DMS79 treated with DMSO at 0.1 percent for 48 hours (cell line): ENCODE measurements at regions not wholly inside any gene's neighbourhood (a gene's known extent, or its start where the extent isn't known, plus 50 kb on each side); places are given as distances from the start of the nearest gene placed in this dataset.

Source experiments
- DNase-seq: peaks from one replicate; lab custom pipeline; 2025; lab: John Stamatoyannopoulos, UW

DNA sequence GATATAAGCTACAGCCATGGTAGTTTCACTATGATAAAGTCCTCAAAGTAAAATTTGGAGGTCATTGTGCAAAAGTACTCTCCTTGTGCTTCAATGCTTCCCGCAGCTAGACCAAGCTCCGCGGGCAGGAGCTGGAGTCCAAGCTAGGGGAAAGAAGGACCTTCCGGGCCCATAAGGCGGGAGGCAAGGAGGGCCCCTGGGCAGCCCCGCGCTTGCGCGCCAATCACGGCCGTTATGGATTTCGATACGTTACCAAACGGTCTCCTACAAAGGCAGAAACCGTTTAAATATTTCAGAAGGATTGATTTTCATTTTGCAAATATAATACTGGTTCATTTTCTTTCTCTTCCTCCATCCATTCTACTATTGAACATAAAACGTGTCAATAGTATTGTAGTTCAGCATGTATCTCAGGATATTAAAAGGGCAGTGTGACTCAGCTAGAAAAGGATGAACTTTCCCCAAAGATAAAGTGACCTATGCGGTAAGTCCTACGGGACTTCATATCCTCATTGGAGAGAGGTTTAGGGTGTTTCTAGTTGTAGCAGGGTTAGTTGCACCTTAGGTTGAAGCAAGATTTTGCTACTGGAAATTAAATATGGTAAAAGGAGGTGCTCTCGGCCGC is 128.0 kb downstream of the KIF20B start:
- DNase-seq, result no peak

- DNase-seq, result no peak
These were observed 128.5 kb downstream of the KIF20B start for GRCh38 chr10:89829887-89830269.

- no peak for DNase-seq
These were observed 129.2 kb downstream of the KIF20B start for GRCh38 chr10:89830624-89831023.

DNA sequence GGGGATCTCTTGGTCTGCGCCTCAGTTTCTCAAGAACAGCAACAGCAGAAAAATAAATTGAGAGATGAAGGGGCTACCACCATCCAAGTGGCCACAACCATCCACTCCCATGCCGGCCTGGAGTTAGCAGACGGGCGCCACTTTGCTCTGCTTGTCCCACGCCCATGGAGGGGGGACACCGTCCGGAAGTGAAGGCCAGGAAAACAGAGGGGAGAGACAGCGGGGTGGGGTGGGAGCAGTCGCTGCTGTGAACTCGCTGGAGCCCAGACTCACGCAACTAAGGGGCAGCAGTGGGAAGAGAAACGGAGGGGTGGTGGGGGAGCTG is 135.4 kb downstream of the KIF20B start:
- DNase-seq, result no peak

DNA sequence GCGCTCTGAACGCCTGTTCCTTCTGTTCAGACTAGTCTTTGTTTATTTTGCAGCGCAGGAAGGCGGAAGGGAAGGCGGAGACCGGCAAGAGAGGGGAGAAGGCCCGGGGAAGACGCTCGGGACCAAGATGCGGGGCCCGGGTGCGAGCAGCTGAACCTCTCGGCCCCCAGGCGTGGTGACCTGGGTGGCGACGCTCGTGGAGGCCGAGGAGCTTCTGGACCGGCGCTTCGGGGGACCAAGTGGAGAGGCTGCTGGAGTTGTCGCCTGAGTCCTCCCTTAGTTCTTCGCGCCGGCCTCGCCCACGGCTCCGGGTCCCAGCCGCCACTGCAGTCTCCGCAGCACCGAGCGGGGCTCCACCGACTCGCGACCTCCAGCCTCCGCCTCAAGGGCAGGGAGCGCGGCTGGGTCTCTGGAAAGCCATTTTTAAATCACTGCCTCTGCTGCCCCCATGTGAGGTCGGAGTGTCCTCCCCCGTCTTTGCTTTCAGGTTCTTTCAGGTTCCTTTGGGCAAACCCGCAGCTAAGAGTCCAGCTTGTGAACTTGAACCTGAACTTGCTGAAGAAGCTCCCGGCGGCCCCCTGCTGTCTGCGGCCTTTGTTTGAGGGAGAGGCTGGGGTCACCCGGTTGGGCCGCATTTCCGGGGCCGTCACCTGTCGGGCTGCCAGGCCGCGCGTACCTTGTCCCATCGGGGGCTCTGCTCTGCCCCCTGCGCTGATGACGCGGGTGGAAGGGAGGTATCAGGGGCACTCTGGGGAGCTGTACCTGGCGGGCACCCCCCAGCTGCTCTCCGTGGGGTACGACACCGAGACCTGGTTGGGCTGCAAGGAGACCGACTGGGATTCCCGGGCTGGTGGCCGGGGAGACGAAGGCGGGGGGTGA is 136.0 kb downstream of the KIF20B start:
- DNase-seq, result no peak

- no peak for DNase-seq
These were observed 136.7 kb downstream of the KIF20B start for GRCh38 chr10:89838044-89838615.

GRCh38 chr10:89845541-89846280 is 144.3 kb downstream of the KIF20B start:
- DNase-seq, result no peak

DNA sequence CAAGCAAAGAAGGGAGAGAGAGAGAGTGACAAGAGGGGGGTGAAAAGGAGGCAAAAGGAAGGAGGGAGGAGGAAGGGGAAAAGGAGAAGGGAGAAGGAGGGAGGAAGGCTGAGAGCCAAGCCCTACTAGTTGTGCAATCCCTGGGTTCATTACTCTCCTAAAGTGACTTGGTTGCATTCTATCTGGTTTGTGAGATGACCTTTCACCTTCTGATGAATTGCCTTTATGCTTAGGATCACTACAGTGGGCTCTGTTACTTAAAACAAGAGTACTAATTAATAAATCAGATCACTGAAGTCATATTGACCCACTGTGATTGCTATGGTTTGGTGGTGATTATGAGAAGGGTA is 144.9 kb downstream of the KIF20B start:
- no peak for DNase-seq

DNA sequence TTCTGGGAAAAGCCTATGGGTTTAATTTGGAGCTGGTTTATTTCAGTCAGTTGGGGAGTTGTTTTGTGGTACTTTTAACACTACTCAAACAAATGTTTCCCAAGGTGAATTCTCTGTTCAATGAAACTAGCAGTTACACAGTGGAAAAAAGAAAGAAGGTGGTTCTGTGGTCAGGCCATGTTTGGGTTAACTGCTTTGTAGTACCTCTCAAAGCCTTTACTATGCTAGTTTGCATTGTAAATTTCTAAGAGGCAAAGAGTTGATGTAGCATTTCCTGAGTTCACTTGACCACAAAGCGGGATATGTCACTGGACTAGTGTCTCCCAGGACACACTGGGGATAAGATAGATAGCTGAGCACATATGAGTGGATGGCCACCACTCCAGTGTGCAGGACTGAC is 145.4 kb downstream of the KIF20B start:
- no peak for DNase-seq

DNA sequence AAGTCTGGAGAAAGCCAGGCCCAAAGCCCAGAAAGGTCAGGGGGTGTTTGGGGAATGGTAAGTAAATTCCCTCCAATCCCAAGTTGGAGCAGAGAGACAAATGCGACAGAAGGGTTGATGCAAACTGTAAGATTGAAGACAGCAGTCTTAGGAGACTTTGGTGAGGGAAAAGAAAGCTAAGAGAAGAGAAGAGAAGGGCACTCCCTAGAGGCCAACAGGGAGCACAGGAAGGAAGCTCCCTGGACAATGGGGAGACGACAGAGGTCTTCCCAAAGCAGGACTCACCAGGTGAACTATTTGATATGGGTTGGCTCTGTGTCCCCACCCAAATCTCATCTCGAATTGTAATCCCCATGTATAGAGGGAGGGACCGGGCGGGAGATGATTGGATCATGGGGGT is 151.5 kb downstream of the KIF20B start:
- no peak for DNase-seq

DNA sequence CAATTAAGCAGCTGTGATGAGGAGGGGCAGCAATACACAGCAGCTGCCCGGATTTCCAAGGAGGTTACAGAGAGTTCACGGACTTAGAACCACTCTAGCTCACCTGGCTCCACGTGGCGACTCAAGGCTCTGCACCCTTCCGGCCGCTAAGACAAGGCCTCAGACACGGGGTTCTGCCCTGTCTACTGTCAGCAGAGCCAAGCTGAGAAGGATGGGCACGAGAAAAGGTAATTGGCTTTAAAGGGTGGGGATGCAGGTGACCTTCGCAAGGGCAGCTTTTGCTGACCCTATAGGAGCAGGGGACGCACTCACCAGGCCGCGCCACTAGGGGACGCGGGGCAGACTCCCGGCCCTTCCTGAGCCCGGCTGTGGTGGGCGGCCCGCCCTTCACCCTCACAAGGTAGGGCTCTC is 152.4 kb downstream of the KIF20B start:
- DNase-seq, result no peak

GRCh38 chr10:89857431-89858042 is 156.1 kb downstream of the KIF20B start:
- DNase-seq, result no peak

- no peak for DNase-seq
These were observed 159.8 kb downstream of the KIF20B start for GRCh38 chr10:89861199-89861573.

DNA sequence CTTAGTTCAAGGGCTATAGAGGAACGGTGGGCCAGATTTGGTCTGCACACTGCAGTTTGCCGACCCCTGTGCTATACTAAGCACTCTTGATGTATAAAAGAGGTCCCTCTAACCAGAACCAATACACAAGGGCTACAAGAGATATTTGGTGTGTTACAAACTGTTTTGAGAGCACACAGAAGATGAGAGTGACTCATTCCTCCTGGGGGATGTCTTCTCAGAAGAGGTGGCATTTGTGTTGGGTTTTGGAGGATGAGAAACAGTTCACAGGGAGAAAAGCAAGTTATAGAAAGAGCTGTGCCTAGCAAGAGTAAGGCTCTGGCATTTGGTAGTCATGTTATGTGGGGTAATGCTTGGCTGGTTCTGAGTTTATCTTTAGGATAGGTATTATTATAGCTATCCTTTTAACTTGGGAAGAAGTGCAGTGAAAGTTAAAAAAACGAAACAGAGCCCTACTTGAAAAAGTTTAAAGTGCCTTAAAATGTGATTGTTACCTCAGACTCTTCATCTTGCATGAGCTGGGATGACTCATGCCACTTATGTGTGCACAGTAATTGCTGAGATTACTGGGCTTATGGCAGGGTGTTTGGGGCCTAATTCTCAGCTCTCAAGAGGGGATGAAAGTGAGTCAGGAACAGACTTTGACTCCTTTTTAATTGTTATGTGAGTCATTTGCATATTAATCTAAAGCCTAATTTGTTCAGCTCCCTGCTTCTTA is 160.4 kb downstream of the KIF20B start:
- DNase-seq, result peak; percentile 28

DNA sequence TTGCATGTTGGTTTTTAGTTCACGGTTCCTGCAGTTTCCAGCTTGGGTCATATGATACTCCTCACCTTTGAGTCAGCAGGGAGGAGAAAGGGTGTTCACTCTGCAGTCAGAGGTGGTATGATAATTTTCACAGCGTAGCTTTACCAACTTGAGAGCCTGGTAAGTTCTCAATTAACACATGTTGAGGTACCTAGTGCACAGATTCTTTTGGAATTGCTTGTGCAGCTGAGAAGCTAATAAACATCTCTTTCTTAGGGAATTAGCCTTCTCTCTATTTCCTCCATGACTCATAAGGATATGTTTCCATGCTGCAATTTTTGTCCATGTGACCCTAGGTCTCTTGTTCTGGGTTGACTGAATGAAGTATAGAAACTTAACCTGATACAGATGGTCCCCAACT is 166.6 kb downstream of the KIF20B start:
- no peak for DNase-seq

DNA sequence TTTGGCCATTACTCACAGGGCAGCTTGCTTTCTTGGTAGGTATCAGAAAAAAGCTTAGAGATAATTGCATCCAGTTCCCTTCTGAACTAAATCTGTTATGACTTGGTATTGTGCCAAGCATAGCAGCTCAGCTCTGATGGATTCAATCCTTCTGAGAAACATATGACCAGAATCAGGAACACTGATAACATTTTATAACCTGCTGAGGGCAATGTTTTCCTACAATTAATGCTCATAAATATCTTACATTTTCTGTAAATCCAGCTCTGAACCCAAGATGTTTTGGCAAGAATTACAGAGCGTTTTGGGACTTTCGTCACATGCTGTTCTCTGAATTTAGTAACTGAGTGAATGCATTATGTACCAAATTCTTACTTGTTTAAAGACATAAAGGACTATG is 167.8 kb downstream of the KIF20B start:
- no peak for DNase-seq

DNA sequence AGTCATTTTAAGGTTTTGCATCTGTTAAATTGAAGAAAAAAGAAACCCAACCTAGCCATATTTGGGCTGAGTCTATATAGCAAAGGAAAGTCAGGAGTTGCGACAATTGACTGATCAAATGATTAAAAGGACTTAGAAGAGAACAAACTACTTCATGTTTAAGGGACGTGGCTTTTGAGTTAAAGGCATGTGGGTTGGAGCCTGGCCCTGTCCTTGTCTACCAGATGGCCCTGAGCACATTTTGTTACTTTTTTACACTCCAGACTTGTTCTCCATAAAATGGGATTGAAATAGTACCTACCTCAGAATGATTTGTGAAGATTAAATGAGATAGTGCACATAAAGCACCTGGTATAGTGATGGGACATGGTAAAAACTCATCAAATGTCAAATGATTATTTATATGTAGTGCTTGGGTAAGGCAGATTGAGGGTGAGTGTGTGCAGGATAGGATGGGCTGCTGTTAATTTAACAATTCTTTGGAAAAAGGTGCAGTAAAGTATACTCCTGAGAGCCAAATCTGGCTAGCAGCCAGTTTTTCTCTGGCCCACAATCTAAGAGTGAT is 168.3 kb downstream of the KIF20B start:
- DNase-seq, result peak; percentile 21

- DNase-seq, result no peak
These were observed 169.5 kb downstream of the KIF20B start for GRCh38 chr10:89870936-89871335.

DNA sequence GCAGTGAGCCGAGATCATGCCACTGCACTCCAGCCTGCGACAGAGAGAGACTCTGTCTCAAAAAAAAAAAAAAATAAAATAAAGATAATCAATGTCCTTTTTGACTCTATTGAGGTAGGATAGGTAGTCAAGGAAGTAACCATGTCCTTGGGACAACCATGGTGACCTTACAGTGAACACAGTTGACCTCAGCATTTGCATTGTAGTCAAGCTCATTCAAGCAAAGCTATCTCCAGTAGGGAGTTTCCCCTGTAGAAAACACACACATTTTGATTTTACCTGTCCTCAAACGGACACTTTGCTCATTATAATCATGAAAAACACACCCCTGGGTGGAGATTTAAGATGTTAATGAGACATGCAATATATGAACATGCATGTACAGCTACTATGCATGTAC is 171.7 kb downstream of the KIF20B start:
- DNase-seq, result no peak

DNA sequence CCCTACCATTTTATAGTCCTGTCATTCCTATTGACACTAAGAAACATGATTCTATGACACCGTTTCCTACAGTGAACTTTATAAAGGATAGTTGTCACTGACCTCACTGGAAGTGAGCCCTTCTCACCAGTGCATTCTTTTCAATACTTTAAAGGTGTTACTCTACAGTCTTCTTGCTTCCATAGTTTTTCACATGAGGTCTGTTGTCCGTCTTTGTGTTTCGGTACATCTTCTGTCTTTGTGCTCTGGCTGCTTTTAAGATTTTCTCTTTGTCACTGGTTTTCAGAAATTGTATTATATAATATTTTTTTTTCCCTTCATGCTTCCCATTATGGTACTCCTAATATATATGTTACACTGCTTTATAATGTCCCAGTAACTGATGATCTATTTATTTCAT is 174.2 kb downstream of the KIF20B start:
- DNase-seq, result no peak

GRCh38 chr10:89879121-89879520 is 177.7 kb downstream of the KIF20B start:
- DNase-seq, result no peak

DNA sequence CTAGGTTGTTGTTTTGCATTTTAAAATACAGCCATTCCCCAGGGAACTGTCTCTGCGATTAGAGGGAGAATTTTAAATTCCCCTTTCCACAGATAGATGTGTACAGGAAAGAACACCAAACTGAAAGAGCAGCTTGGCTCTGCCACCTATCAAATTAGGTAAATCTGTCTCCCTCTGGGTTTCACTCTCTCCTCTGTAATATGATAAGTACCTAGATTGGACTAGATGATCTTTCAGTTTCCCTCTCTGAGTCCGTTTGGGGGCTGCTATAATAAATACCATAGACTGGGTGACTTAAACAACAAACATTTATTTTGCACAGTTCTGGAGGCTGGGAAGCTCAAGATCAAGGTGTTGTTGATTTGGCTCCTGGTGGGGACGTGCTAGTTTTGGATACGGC is 186.0 kb downstream of the KIF20B start:
- DNase-seq, result no peak
